ENCODE measurements at regions not wholly inside any gene's neighbourhood (a gene's known extent, or its start where the extent isn't known, plus 50 kb on each side); places are given as distances from the start of the nearest gene placed in this dataset.

DNA sequence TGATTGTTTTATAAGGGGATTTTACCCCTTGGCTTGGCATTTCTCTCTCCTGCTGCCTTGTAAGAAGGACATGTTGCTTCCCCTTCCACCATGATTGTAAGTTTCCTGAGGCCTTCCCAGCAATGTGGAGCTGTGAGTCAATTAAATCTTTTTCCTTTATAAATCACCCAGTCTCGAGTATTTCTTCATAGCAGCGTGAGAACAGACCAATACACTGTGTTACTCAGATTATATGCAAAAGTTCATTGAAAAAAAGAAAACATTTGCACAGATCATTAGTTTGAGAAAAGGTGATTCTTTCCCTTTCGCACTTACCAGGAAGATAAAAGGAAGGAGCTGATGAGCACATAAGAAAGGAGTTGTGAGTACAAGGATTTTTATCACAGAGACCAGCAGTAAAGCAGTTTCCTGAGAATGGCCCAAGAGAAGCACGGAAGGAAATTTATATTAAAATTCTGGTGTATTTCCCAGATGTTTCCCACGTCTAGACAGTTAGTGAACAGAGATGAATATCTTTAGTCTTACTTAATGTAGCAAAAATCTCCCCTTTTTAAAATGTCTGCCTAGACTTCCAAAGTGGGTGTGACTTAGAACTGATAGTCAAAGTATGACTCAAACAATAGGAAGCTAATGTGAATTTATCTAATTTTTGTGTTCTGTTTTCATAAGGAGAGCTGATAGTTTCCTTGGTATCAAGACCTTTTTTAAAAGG is 431.8 kb upstream of the SGCG start (continued):
- TF ChIP-seq FOSL1 (IDR thresholded peaks at IDR 0.05; ENCODE audit: insufficient read depth, low read depth, low read length): no peak
- no peak for TF ChIP-seq TAF7 (optimal IDR thresholded peaks at IDR 0.05; ENCODE audit: borderline replicate concordance, low read depth, low read length)
- no peak for TF ChIP-seq SIX5 (IDR thresholded peaks at IDR 0.05; ENCODE audit: low read depth, low read length)
- TF ChIP-seq, protein P1, sequence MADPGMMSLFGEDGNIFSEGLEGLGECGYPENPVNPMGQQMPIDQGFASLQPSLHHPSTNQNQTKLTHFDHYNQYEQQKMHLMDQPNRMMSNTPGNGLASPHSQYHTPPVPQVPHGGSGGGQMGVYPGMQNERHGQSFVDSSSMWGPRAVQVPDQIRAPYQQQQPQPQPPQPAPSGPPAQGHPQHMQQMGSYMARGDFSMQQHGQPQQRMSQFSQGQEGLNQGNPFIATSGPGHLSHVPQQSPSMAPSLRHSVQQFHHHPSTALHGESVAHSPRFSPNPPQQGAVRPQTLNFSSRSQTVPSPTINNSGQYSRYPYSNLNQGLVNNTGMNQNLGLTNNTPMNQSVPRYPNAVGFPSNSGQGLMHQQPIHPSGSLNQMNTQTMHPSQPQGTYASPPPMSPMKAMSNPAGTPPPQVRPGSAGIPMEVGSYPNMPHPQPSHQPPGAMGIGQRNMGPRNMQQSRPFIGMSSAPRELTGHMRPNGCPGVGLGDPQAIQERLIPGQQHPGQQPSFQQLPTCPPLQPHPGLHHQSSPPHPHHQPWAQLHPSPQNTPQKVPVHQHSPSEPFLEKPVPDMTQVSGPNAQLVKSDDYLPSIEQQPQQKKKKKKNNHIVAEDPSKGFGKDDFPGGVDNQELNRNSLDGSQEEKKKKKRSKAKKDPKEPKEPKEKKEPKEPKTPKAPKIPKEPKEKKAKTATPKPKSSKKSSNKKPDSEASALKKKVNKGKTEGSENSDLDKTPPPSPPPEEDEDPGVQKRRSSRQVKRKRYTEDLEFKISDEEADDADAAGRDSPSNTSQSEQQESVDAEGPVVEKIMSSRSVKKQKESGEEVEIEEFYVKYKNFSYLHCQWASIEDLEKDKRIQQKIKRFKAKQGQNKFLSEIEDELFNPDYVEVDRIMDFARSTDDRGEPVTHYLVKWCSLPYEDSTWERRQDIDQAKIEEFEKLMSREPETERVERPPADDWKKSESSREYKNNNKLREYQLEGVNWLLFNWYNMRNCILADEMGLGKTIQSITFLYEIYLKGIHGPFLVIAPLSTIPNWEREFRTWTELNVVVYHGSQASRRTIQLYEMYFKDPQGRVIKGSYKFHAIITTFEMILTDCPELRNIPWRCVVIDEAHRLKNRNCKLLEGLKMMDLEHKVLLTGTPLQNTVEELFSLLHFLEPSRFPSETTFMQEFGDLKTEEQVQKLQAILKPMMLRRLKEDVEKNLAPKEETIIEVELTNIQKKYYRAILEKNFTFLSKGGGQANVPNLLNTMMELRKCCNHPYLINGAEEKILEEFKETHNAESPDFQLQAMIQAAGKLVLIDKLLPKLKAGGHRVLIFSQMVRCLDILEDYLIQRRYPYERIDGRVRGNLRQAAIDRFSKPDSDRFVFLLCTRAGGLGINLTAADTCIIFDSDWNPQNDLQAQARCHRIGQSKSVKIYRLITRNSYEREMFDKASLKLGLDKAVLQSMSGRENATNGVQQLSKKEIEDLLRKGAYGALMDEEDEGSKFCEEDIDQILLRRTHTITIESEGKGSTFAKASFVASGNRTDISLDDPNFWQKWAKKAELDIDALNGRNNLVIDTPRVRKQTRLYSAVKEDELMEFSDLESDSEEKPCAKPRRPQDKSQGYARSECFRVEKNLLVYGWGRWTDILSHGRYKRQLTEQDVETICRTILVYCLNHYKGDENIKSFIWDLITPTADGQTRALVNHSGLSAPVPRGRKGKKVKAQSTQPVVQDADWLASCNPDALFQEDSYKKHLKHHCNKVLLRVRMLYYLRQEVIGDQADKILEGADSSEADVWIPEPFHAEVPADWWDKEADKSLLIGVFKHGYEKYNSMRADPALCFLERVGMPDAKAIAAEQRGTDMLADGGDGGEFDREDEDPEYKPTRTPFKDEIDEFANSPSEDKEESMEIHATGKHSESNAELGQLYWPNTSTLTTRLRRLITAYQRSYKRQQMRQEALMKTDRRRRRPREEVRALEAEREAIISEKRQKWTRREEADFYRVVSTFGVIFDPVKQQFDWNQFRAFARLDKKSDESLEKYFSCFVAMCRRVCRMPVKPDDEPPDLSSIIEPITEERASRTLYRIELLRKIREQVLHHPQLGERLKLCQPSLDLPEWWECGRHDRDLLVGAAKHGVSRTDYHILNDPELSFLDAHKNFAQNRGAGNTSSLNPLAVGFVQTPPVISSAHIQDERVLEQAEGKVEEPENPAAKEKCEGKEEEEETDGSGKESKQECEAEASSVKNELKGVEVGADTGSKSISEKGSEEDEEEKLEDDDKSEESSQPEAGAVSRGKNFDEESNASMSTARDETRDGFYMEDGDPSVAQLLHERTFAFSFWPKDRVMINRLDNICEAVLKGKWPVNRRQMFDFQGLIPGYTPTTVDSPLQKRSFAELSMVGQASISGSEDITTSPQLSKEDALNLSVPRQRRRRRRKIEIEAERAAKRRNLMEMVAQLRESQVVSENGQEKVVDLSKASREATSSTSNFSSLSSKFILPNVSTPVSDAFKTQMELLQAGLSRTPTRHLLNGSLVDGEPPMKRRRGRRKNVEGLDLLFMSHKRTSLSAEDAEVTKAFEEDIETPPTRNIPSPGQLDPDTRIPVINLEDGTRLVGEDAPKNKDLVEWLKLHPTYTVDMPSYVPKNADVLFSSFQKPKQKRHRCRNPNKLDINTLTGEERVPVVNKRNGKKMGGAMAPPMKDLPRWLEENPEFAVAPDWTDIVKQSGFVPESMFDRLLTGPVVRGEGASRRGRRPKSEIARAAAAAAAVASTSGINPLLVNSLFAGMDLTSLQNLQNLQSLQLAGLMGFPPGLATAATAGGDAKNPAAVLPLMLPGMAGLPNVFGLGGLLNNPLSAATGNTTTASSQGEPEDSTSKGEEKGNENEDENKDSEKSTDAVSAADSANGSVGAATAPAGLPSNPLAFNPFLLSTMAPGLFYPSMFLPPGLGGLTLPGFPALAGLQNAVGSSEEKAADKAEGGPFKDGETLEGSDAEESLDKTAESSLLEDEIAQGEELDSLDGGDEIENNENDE (IDR thresholded peaks at IDR 0.05; ENCODE audit: insufficient replicate concordance, low read length): no peak
- TF ChIP-seq CREB1 (IDR thresholded peaks at IDR 0.05): no peak
- TF ChIP-seq SIN3A (conservative IDR thresholded peaks at IDR 0.05 in 1 of 2, IDR thresholded peaks at IDR 0.05 in 1 of 2; ENCODE audit: low read depth in 1 of 2, low read length in 2 of 2): no peak
- TF ChIP-seq SRF (IDR thresholded peaks at IDR 0.05; ENCODE audit: low read depth, low read length): no peak
